ENCODE measurements at regions not wholly inside any gene's neighbourhood (a gene's known extent, or its start where the extent isn't known, plus 50 kb on each side); places are given as distances from the start of the nearest gene placed in this dataset.

DNA sequence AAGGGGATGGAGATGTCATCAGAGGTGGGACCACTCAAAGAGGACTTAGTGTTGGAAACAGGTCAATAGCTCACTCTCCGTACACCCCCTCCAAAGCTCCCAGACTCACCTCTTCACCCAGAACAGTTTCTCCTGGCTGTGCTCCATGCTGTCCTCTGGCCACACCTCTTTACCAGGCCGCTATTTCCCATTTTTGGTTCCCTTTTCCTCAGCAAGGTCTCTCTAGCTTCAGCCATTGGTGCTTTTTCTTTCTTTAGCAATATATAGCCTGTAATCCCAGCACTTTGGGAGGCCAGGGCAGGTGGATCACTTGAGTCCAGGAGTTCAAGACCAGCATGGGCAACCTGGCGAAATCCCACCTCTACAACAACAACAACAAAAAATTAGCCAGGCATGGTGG is 123.6 kb upstream of the SMAD3 start:
- Histone ChIP-seq H4K8ac (ENCODE audit: low read length) (no peak overlapping the region), H2AK5ac (ENCODE audit: low read length, severe bottlenecking) (no peak overlapping the region), H3K79me1 (replicated peaks; ENCODE audit: low read length, poor library complexity, severe bottlenecking) (no peaks in the 10 kb centered on the region), H3K23ac (ENCODE audit: low read length in 2 of 2) (no peak overlapping the region), H2BK15ac (ENCODE audit: low read depth, poor library complexity, severe bottlenecking) (no peak overlapping the region), H3K14ac (ENCODE audit: low read length in 2 of 2) (no peak overlapping the region), H3K4me1 (ENCODE audit: control insufficient read depth, insufficient read depth, low read depth, low read length) (peaks cover 10% of the 10 kb centered on the region), H2BK5ac (ENCODE audit: low read depth, low read length, poor library complexity, severe bottlenecking) (no peak overlapping the region), H2BK120ac (ENCODE audit: low read depth, low read length) (no peak overlapping the region), H3K4me2 (ENCODE audit: low read length, poor library complexity, severe bottlenecking) (no peak overlapping the region), H3K27me3 (ENCODE audit: control insufficient read depth in 1 of 2, insufficient read depth in 1 of 2, low read length in 2 of 2) (no peaks in the 10 kb centered on the region), H3K9me3 (ENCODE audit: control insufficient read depth, low read length) (peaks cover 8% of the 10 kb centered on the region), H3K27ac (ENCODE audit: low read length, poor library complexity, severe bottlenecking) (no peak overlapping the region), H2AFZ (ENCODE audit: low read depth, low read length) (no peak overlapping the region), H3K9ac (ENCODE audit: low read length) (no peak overlapping the region), H4K91ac (ENCODE audit: low read length) (no peak overlapping the region), H2BK12ac (ENCODE audit: low read length in 2 of 2) (no peak overlapping the region), H3K18ac (ENCODE audit: low read depth in 1 of 2, low read length in 2 of 2) (no peak overlapping the region), H3K36me3 (ENCODE audit: control insufficient read depth in 1 of 2, insufficient read depth in 2 of 2, low read depth in 1 of 2, low read length in 2 of 2) (no peaks in the 10 kb centered on the region), H3K4ac (ENCODE audit: low read depth in 1 of 2, low read length in 2 of 2) (no peak overlapping the region), H3K4me3 (ENCODE audit: insufficient read depth in 1 of 2, low read depth in 1 of 2, low read length in 2 of 2) (peak overlapping the region in 1 of 2 experiments; percentile 26)
- no peak for DNase-seq
- WGBS = 100% methylated on average over 3 of the region's 3 CpGs

DNA sequence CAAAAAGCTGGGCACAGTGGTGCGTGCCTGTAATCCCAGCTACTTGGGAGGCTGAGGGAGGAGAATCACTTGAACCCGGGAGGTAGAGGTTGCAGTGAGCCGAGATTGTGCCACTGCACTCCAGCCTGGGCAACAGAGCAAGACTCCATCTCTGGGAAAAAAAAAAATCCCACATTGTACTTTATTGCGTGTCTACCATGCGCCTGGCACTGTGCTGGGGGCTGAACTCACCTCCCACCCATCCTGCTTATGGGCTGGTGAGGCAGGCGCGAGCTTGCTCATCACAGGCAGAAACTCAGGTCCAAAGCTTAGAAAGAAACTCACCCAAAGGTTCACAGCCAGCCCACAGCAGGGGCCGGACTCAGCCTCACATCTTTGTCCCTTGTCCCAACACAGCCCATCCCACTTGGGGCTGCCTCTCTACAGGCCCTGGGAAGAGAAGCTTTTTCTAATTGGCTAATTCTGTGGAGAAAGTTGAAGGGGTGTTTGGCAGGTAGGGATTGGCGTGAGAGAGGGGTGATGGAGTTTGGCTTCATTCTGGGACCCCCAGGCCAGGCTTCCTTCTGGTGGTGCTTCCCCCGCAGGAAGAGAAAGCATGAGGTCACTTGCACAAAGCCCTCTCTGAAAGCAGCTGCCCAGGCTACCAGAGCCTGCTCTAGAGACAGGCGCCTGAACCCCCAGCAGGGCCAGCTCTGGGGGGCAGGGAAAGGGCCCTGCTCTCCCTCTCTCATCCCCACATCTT is 122.6 kb upstream of the SMAD3 start:
- DNase-seq = no peak
- Histone ChIP-seq H2BK5ac (ENCODE audit: low read depth, low read length, poor library complexity, severe bottlenecking) (no peak overlapping the region), H3K4me1 (ENCODE audit: control insufficient read depth, insufficient read depth, low read depth, low read length) (peaks cover 10% of the 10 kb centered on the region), H3K36me3 (ENCODE audit: control insufficient read depth in 1 of 2, insufficient read depth in 2 of 2, low read depth in 1 of 2, low read length in 2 of 2) (no peaks in the 10 kb centered on the region), H3K27ac (ENCODE audit: low read length, poor library complexity, severe bottlenecking) (no peak overlapping the region), H2BK120ac (ENCODE audit: low read depth, low read length) (no peak overlapping the region), H2BK12ac (ENCODE audit: low read length in 2 of 2) (no peak overlapping the region), H3K14ac (ENCODE audit: low read length in 2 of 2) (no peak overlapping the region), H4K91ac (ENCODE audit: low read length) (no peak overlapping the region), H3K9ac (ENCODE audit: low read length) (no peak overlapping the region), H3K9me3 (ENCODE audit: control insufficient read depth, low read length) (peaks cover 8% of the 10 kb centered on the region), H4K8ac (ENCODE audit: low read length) (no peak overlapping the region), H3K18ac (ENCODE audit: low read depth in 1 of 2, low read length in 2 of 2) (no peak overlapping the region), H3K4me2 (ENCODE audit: low read length, poor library complexity, severe bottlenecking) (no peak overlapping the region), H2AFZ (ENCODE audit: low read depth, low read length) (no peak overlapping the region), H3K4me3 (ENCODE audit: insufficient read depth in 1 of 2, low read depth in 1 of 2, low read length in 2 of 2) (no peak overlapping the region), H2AK5ac (ENCODE audit: low read length, severe bottlenecking) (no peak overlapping the region), H3K4ac (ENCODE audit: low read depth in 1 of 2, low read length in 2 of 2) (no peak overlapping the region), H3K27me3 (ENCODE audit: control insufficient read depth in 1 of 2, insufficient read depth in 1 of 2, low read length in 2 of 2) (no peaks in the 10 kb centered on the region), H2BK15ac (ENCODE audit: low read depth, poor library complexity, severe bottlenecking) (no peak overlapping the region), H3K79me1 (replicated peaks; ENCODE audit: low read length, poor library complexity, severe bottlenecking) (no peaks in the 10 kb centered on the region), H3K23ac (ENCODE audit: low read length in 2 of 2) (no peak overlapping the region)
- 88% methylated on average over 9 of the region's 11 CpGs for WGBS

DNA sequence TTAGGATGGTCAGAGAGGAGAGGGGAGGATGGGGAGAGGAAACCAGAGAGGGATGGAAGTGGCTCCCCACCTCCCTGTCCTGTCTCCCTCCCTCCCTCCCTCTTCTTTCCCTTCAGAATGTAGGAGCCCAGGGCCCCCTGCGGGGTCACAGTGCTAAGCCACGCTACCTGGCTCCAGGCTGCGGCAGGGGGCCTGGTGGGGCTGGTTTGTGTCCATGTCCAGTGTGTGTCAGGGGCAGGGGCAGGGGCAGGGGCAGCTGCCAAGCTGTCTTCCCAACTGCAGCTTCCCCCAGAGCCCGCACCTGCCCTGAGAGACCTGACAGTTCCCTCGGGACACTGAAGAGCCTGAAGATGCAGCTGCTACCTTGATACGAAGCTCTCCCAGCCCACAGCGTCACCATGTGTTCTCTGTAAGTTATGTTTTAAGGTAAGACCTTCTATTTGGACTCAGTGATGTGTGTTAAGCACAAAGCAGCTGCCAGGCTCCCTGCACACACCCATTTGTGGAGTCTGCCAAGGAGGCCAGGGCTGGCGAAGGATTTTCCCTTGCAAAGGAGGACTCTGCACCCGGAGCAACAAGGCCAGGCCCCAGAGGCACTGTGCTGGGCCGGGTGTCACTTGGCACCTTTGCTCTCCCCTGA is 121.8 kb upstream of the SMAD3 start:
- Histone ChIP-seq H3K18ac (ENCODE audit: low read depth in 1 of 2, low read length in 2 of 2) (no peak overlapping the region), H3K14ac (ENCODE audit: low read length in 2 of 2) (no peak overlapping the region), H2AFZ (ENCODE audit: low read depth, low read length) (no peak overlapping the region), H3K4ac (ENCODE audit: low read depth in 1 of 2, low read length in 2 of 2) (no peak overlapping the region), H3K27ac (ENCODE audit: low read length, poor library complexity, severe bottlenecking) (no peak overlapping the region), H2BK5ac (ENCODE audit: low read depth, low read length, poor library complexity, severe bottlenecking) (no peak overlapping the region), H2BK15ac (ENCODE audit: low read depth, poor library complexity, severe bottlenecking) (no peak overlapping the region), H4K91ac (ENCODE audit: low read length) (no peak overlapping the region), H2AK5ac (ENCODE audit: low read length, severe bottlenecking) (no peak overlapping the region), H3K9ac (ENCODE audit: low read length) (no peak overlapping the region), H3K9me3 (ENCODE audit: control insufficient read depth, low read length) (peaks cover under 1% of the 10 kb centered on the region), H3K4me2 (ENCODE audit: low read length, poor library complexity, severe bottlenecking) (no peak overlapping the region), H3K23ac (ENCODE audit: low read length in 2 of 2) (no peak overlapping the region), H4K8ac (ENCODE audit: low read length) (no peak overlapping the region), H3K79me1 (replicated peaks; ENCODE audit: low read length, poor library complexity, severe bottlenecking) (no peaks in the 10 kb centered on the region), H2BK120ac (ENCODE audit: low read depth, low read length) (no peak overlapping the region), H3K4me1 (ENCODE audit: control insufficient read depth, insufficient read depth, low read depth, low read length) (peaks cover 15% of the 10 kb centered on the region), H2BK12ac (ENCODE audit: low read length in 2 of 2) (no peak overlapping the region), H3K4me3 (ENCODE audit: insufficient read depth in 1 of 2, low read depth in 1 of 2, low read length in 2 of 2) (no peak overlapping the region), H3K36me3 (ENCODE audit: control insufficient read depth in 1 of 2, insufficient read depth in 2 of 2, low read depth in 1 of 2, low read length in 2 of 2) (no peaks in the 10 kb centered on the region), H3K27me3 (ENCODE audit: control insufficient read depth in 1 of 2, insufficient read depth in 1 of 2, low read length in 2 of 2) (no peaks in the 10 kb centered on the region)
- 85% methylated on average over 9 of the region's 10 CpGs for WGBS
- DNase-seq = no peak

GRCh38 chr15:66944121-66944520 is 121.3 kb upstream of the SMAD3 start:
- Histone ChIP-seq H3K23ac (ENCODE audit: low read length in 2 of 2) (no peak overlapping the region), H3K79me1 (replicated peaks; ENCODE audit: low read length, poor library complexity, severe bottlenecking) (no peaks in the 10 kb centered on the region), H3K9me3 (ENCODE audit: control insufficient read depth, low read length) (no peaks in the 10 kb centered on the region), H2BK15ac (ENCODE audit: low read depth, poor library complexity, severe bottlenecking) (no peak overlapping the region), H2AFZ (ENCODE audit: low read depth, low read length) (no peak overlapping the region), H2BK12ac (ENCODE audit: low read length in 2 of 2) (no peak overlapping the region), H4K91ac (ENCODE audit: low read length) (no peak overlapping the region), H3K4me2 (ENCODE audit: low read length, poor library complexity, severe bottlenecking) (no peak overlapping the region), H3K27me3 (ENCODE audit: control insufficient read depth in 1 of 2, insufficient read depth in 1 of 2, low read length in 2 of 2) (no peaks in the 10 kb centered on the region), H3K4me3 (ENCODE audit: insufficient read depth in 1 of 2, low read depth in 1 of 2, low read length in 2 of 2) (no peak overlapping the region), H3K9ac (ENCODE audit: low read length) (no peak overlapping the region), H3K4ac (ENCODE audit: low read depth in 1 of 2, low read length in 2 of 2) (no peak overlapping the region), H3K4me1 (ENCODE audit: control insufficient read depth, insufficient read depth, low read depth, low read length) (peaks cover 15% of the 10 kb centered on the region), H4K8ac (ENCODE audit: low read length) (no peak overlapping the region), H2BK5ac (ENCODE audit: low read depth, low read length, poor library complexity, severe bottlenecking) (no peak overlapping the region), H3K18ac (ENCODE audit: low read depth in 1 of 2, low read length in 2 of 2) (no peak overlapping the region), H2AK5ac (ENCODE audit: low read length, severe bottlenecking) (no peak overlapping the region), H2BK120ac (ENCODE audit: low read depth, low read length) (no peak overlapping the region), H3K14ac (ENCODE audit: low read length in 2 of 2) (no peak overlapping the region), H3K36me3 (ENCODE audit: control insufficient read depth in 1 of 2, insufficient read depth in 2 of 2, low read depth in 1 of 2, low read length in 2 of 2) (no peaks in the 10 kb centered on the region), H3K27ac (ENCODE audit: low read length, poor library complexity, severe bottlenecking) (no peak overlapping the region)
- no peak for DNase-seq
- WGBS = 89% methylated on average over 14 of the region's 14 CpGs

All from mesenchymal stem cell (in vitro differentiated cells and primary cell).